Body of pancreas (tissue), 4 donors: ENCODE measurements at regions not wholly inside any gene's neighbourhood (a gene's known extent, or its start where the extent isn't known, plus 50 kb on each side); places are given as distances from the start of the nearest gene placed in this dataset.

Experiments used
- ATAC-seq: fragments of 150-250 bp; one replicate; pipeline ENCODE4 v1.9.1; 2016
- DNase-seq, 4 donors: peaks; one replicate each; pipeline ENCODE4 v3.0.0-alpha.2; 2019
- H3K27ac ChIP-seq, 4 donors: fragments of 200-600 bp; sonication (generic); 1 replicate in 3 of 4; 2 replicates in 1 of 4; pipeline versions ENCODE4 v1.5.1 to v1.6.1; 2016 to 2019; ENCODE audit warnings: mild to moderate bottlenecking in 1 of 4, mixed read lengths in 1 of 4, moderate library complexity in 1 of 4
- H3K27me3 ChIP-seq, 2 donors: fragments of 200-600 bp; sonication (generic); one replicate each; pipeline ENCODE4 v1.6.0; 2016; ENCODE audit warnings: mild to moderate bottlenecking in 1 of 2
- H3K36me3 ChIP-seq, 2 donors: fragments of 200-600 bp; sonication (generic); replicated peaks in 1 of 2; 2 replicates each; pipeline ENCODE4 v1.5.1; 2016; ENCODE audit warnings: low read depth in 2 of 2; ENCODE audit not compliant: insufficient read depth in 1 of 2
- H3K4me1 ChIP-seq: fragments of 200-600 bp; sonication (generic); one replicate; pipeline ENCODE4 v1.6.0; 2016
- H3K4me3 ChIP-seq, 2 donors: fragments of 200-600 bp; sonication (generic); 1 replicate in 1 of 2; 2 replicates in 1 of 2; pipeline ENCODE4 v1.5.1; 2016 to 2019
- H3K9me3 ChIP-seq, 3 donors: fragments of 200-600 bp; sonication (generic); 1 replicate in 2 of 3; 2 replicates in 1 of 3; pipeline ENCODE4 v1.5.1; 2016
- CTCF ChIP-seq, 7 experiments: fragments of 450-650 bp in 4 of 7; fragments of 200-600 bp in 3 of 7; sonication (generic) in 3 of 7; IDR thresholded peaks; one replicate each; pipeline ENCODE4 v1.5.1; 2016 to 2019; ENCODE audit warnings: antibody characterized with exemption in 7 of 7
- POLR2A ChIP-seq, 3 donors: fragments of 450-650 bp; IDR thresholded peaks; one replicate each; pipeline ENCODE4 v1.6.1; 2016; ENCODE audit warnings: antibody characterized with exemption in 3 of 3, mild to moderate bottlenecking in 2 of 3
- WGBS, 2 donors: methylation state at CpG; one replicate each; pipeline ENCODE4 v1.1.5; 2017; 5-methylcytosine and 5-hydroxymethylcytosine counted together
- intact Hi-C: fragments of 100-400 bp; cut with DNase I; formaldehyde crosslinking; loops from one replicate; pipeline ENCODE4 v1.15.1; 2023

GRCh38 chr6:11868392-11868791, 89.8 kb upstream of the ADTRP start:
- no peaks in the 10 kb centered on the region for H3K9me3 ChIP-seq
- H3K4me3 ChIP-seq, result no peak overlapping the region
- H3K4me1 ChIP-seq, result peaks cover 21% of the 10 kb centered on the region
- no peaks in the 10 kb centered on the region for H3K36me3 ChIP-seq
- no peak overlapping the region for H3K27ac ChIP-seq
- DNase-seq (no peak), ATAC-seq (no peak)
- no peaks in the 10 kb centered on the region for H3K27me3 ChIP-seq
- 93 to 94% methylated on average over 6 of the region's 6 CpGs for WGBS, 2 donors
- TF ChIP-seq CTCF (IDR thresholded peaks at IDR 0.05) (no peak), POLR2A (IDR thresholded peaks at IDR 0.05) (no peak)
- intact Hi-C loops, result no loop called here

GRCh38 chr6:11865680-11866300, 87.2 kb upstream of the ADTRP start:
- Histone ChIP-seq H3K9me3 (no peaks in the 10 kb centered on the region), H3K27me3 (no peaks in the 10 kb centered on the region), H3K36me3 (no peaks in the 10 kb centered on the region), H3K4me1 (peaks cover 17% of the 10 kb centered on the region), H3K4me3 (no peak overlapping the region), H3K27ac (no peak overlapping the region)
- intact Hi-C loops, result no loop called here
- no peak for DNase-seq
- WGBS, 2 donors, result 95 to 97% methylated on average over 8 of the region's 8 CpGs
- no peak for ATAC-seq
- no peak for TF ChIP-seq CTCF (IDR thresholded peaks at IDR 0.05)
- TF ChIP-seq POLR2A (IDR thresholded peaks at IDR 0.05), result no peak

- intact Hi-C loops, result no loop called here
- Histone ChIP-seq H3K4me3 (no peak overlapping the region), H3K4me1 (peaks cover 21% of the 10 kb centered on the region), H3K27me3 (no peaks in the 10 kb centered on the region), H3K27ac (no peak overlapping the region), H3K9me3 (no peaks in the 10 kb centered on the region), H3K36me3 (no peaks in the 10 kb centered on the region)
- no peak for TF ChIP-seq CTCF (IDR thresholded peaks at IDR 0.05)
- no peak for TF ChIP-seq POLR2A (IDR thresholded peaks at IDR 0.05)
- DNase-seq, result no peak
- ATAC-seq, result no peak
These were observed 79.8 kb upstream of the ADTRP start for GRCh38 chr6:11858439-11858838.

GRCh38 chr6:11855743-11856142, 77.1 kb upstream of the ADTRP start:
- Histone ChIP-seq H3K27ac (no peak overlapping the region), H3K27me3 (no peaks in the 10 kb centered on the region), H3K4me1 (peaks cover 22% of the 10 kb centered on the region), H3K36me3 (no peaks in the 10 kb centered on the region), H3K4me3 (no peak overlapping the region), H3K9me3 (no peaks in the 10 kb centered on the region)
- no peak for DNase-seq
- 83 to 84% methylated on average over 4 of the region's 4 CpGs for WGBS, 2 donors
- intact Hi-C loops, result no loop called here
- TF ChIP-seq CTCF (IDR thresholded peaks at IDR 0.05) (no peak), POLR2A (IDR thresholded peaks at IDR 0.05) (no peak)
- ATAC-seq, result no peak

- intact Hi-C loops, result no loop called here
- 37 to 45% methylated on average over 7 of the region's 7 CpGs for WGBS, 2 donors
- Histone ChIP-seq H3K4me3 (no peak overlapping the region), H3K4me1 (peaks cover 23% of the 10 kb centered on the region), H3K9me3 (no peaks in the 10 kb centered on the region), H3K27me3 (no peaks in the 10 kb centered on the region), H3K36me3 (no peaks in the 10 kb centered on the region), H3K27ac (peak overlapping the region in 2 of 4 donors; percentile 2 to 29)
- ATAC-seq (peak; percentile 92), DNase-seq (peak; percentile 36 to 70 (median 60))
- no peak for TF ChIP-seq POLR2A (IDR thresholded peaks at IDR 0.05)
- TF ChIP-seq CTCF (IDR thresholded peaks at IDR 0.05), result no peak
These were observed 76.0 kb upstream of the ADTRP start for GRCh38 chr6:11854408-11855165.
